Heart left ventricle (tissue), 13 donors: ENCODE measurements at regions not wholly inside any gene's neighbourhood (a gene's known extent, or its start where the extent isn't known, plus 50 kb on each side); places are given as distances from the start of the nearest gene placed in this dataset.

Experiments used
- CTCF ChIP-seq, 12 donors: fragments of 200-600 bp; sonication (generic) in 4 of 12; IDR thresholded peaks; one replicate each; pipeline versions ENCODE4 v1.5.0 to v1.8.0; 2018 to 2022; ENCODE audit warnings: antibody characterized with exemption in 12 of 12, mild to moderate bottlenecking in 5 of 12
- POLR2A ChIP-seq, 2 donors: fragments of 450-650 bp; IDR thresholded peaks; one replicate each; pipeline ENCODE4 v1.6.1; 2017; ENCODE audit warnings: antibody characterized with exemption in 2 of 2, mild to moderate bottlenecking in 2 of 2, moderate library complexity in 2 of 2
- donor health status: ischemic (EF 13 %, LVEDD 7.1; RV severe dilation, severe dysfunction).
- donor health status: DM: no; HTN: yes; CAD: no.
- donor health status: DM: no; HTN: no; CAD: no.
- donor health status: ischemic (EF 25% LVEDD 6.9; RV normal size, moderate dysfunction).
- donor health status: ischemic (EF 25% LVEDD 5.7; RV mildly dilated, moderate dysfunction).
- donor health status: ischemic (EF 35%, LVEDD 5.7; RV mildly dilated, moderate dysfunction).
- donor health status: nonischemic (EF 11% LVEDD 7.7; RV severe dilation, severe dysfunction).
- donor health status: DM: yes; HTN: yes; CAD: no.
- donor health status: PGD.
- donor health status: ischemic (EF 29% LVEDD 5.4; RV normal size, mild dysfunction).
- donor health status: nonischemic (EF 23%, LVEDD 6.1; RV moderate dilation, normal function).

GRCh38 chr5:133838286-133838685, 130.1 kb downstream of the C5orf15 start:
- TF ChIP-seq CTCF (IDR thresholded peaks at IDR 0.05) (no peak), POLR2A (IDR thresholded peaks at IDR 0.05) (no peak)
